GM12864 (cell line): ENCODE measurements at regions not wholly inside any gene's neighbourhood (a gene's known extent, or its start where the extent isn't known, plus 50 kb on each side); places are given as distances from the start of the nearest gene placed in this dataset.

Source experiments
- DNase-seq: peaks from one replicate; pipeline ENCODE4 v3.0.0-alpha.2; 2011; ENCODE audit warnings: low read depth
- H3K4me3 ChIP-seq: 2 replicates; pipeline ENCODE4 v1.5.1; 2011; ENCODE audit warnings: mild to moderate bottlenecking, low read depth, low read length, control low read depth
- CTCF ChIP-seq: IDR thresholded peaks from 2 replicates; pipeline ENCODE4 v1.5.1; 2011; ENCODE audit warnings: low read depth, mild to moderate bottlenecking, moderate library complexity, low read length, control low read depth, inconsistent platforms; ENCODE audit errors: missing control alignments

- no peak for TF ChIP-seq CTCF
- no peak for DNase-seq
- H3K4me3 ChIP-seq: no peak overlapping the region
Observed at GRCh38 chr3:132241776-132242514, 75.3 kb upstream of the ACP3 start.

- no peak for DNase-seq
- no peak for TF ChIP-seq CTCF
- H3K4me3 ChIP-seq: no peak overlapping the region
Observed at GRCh38 chr3:132242790-132243189, 74.4 kb upstream of the ACP3 start.

- TF ChIP-seq CTCF: no peak
- no peak overlapping the region for H3K4me3 ChIP-seq
- no peak for DNase-seq
Observed at GRCh38 chr3:132245552-132246142, 71.6 kb upstream of the ACP3 start.

- no peak for DNase-seq
- no peak for TF ChIP-seq CTCF
- no peak overlapping the region for H3K4me3 ChIP-seq
Observed at GRCh38 chr3:132246212-132246611, 71.0 kb upstream of the ACP3 start.

GRCh38 chr3:132247211-132247610, 70.0 kb upstream of the ACP3 start:
- DNase-seq: no peak
- no peak overlapping the region for H3K4me3 ChIP-seq
- no peak for TF ChIP-seq CTCF

GRCh38 chr3:132248490-132248889, 68.7 kb upstream of the ACP3 start:
- TF ChIP-seq CTCF: no peak
- DNase-seq: no peak
- H3K4me3 ChIP-seq: no peak overlapping the region
